ENCODE measurements at regions not wholly inside any gene's neighbourhood (a gene's known extent, or its start where the extent isn't known, plus 50 kb on each side); places are given as distances from the start of the nearest gene placed in this dataset.

DNA sequence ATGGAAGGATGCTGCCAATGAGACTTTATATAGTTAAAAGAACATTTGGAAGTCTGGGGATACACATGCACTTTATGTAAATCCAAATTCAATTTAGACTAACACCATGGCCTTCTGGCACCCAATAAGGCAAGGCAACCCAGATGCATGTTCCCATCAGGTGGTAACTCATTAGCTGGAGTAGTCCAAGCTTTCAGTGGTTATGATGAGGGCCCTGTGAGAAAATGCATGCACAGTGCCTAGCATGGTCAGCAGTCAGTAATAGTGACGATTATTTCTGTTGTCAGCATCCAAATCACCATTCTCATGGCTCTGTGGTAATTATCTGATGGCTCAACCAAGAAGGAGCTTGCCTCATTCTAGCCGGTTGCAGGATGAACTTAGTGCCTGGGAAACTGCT lies 70.3 kb upstream of the CTLA4 start:
- H3K23me2 ChIP-seq (ENCODE audit: low read depth, low read length), result no peaks in the 10 kb centered on the region; the same call in 1 of the 2 replicates
- H4K5ac ChIP-seq (ENCODE audit: insufficient read length, low read depth, low read length), result no peak overlapping the region
- FAIRE-seq, result no peak
- no peak for DNase-seq (ENCODE audit: low read depth in 1 of 2, low spot score in 2 of 2)
- no peak overlapping the region for H2BK120ac ChIP-seq (replicated peaks; ENCODE audit: low read depth, low read length)
- H3K14ac ChIP-seq (ENCODE audit: insufficient read length), result no peak overlapping the region
- no peaks in the 10 kb centered on the region for H3K36me3 ChIP-seq (ENCODE audit: control insufficient read depth in 2 of 4, insufficient read depth in 4 of 4, low read length in 3 of 4)
- H3K4me2 ChIP-seq (ENCODE audit: insufficient read depth in 1 of 2, low read depth in 2 of 2, low read length in 2 of 2), result no peak overlapping the region
- H3K79me1 ChIP-seq (ENCODE audit: low read depth, low read length), result no peaks in the 10 kb centered on the region
- 89% methylated on average over 2 of the region's 2 CpGs; no CpG with 5 or more reads in 1 of the 2 experiments for WGBS, 2 experiments (ENCODE audit: extremely low coverage in 1 of 2, insufficient coverage in 1 of 2, insufficient read length in 1 of 2, insufficient replicate concordance in 2 of 2, low coverage in 1 of 2, low lambda C conversion rate in 2 of 2, missing lambda C conversion rate in 1 of 2)
- H4K8ac ChIP-seq (ENCODE audit: extremely low read depth, insufficient read depth, low read length), result no peak overlapping the region
- H4K91ac ChIP-seq (replicated peaks; ENCODE audit: insufficient read length, low read length), result no peak overlapping the region
- no peak overlapping the region for H3K4ac ChIP-seq (replicated peaks; ENCODE audit: insufficient read length, low read depth, low read length)
- H3K18ac ChIP-seq (ENCODE audit: extremely low read depth, low read length), result no peak overlapping the region
- no peak overlapping the region for H2BK15ac ChIP-seq (ENCODE audit: low read length)
- H2BK20ac ChIP-seq (ENCODE audit: low read length), result no peak overlapping the region
- H3K9ac ChIP-seq (replicated peaks in 1 of 4; ENCODE audit: extremely low read depth in 1 of 4, low read depth in 3 of 4, low read length in 3 of 4), result no peak overlapping the region
- H3K79me2 ChIP-seq (ENCODE audit: control insufficient read depth in 1 of 2, insufficient read depth in 2 of 2, low read length in 2 of 2), result no peaks in the 10 kb centered on the region
- no peak overlapping the region for H3K27ac ChIP-seq (ENCODE audit: low read depth, low read length)
- no peak overlapping the region for H2BK12ac ChIP-seq (ENCODE audit: low read depth, low read length)
- no peaks in the 10 kb centered on the region for H3K4me1 ChIP-seq (replicated peaks in 1 of 4; ENCODE audit: control insufficient read depth in 3 of 4, insufficient read depth in 4 of 4, low read length in 3 of 4)
- no peak overlapping the region for H3K56ac ChIP-seq (replicated peaks; ENCODE audit: insufficient read length, low read depth, low read length)
- H3K27me3 ChIP-seq (replicated peaks in 1 of 4; ENCODE audit: control insufficient read depth in 3 of 4, extremely low read depth in 1 of 4, insufficient read depth in 3 of 4, low read length in 3 of 4), result no peaks in the 10 kb centered on the region
- H3K23ac ChIP-seq (ENCODE audit: insufficient read length), result no peak overlapping the region
- H3K9me3 ChIP-seq (ENCODE audit: insufficient read depth in 2 of 2, low read depth in 1 of 2, low read length in 1 of 2), result no peaks in the 10 kb centered on the region
- ChIA-PET POLR2A (ENCODE audit: partially characterized antibody) (interaction anchor here (0.6 kb wide), 1 partner anchor 128 kb away, joined by 3 read pairs; no protein-coding TSS in a partner anchor), CTCF (ENCODE audit: partially characterized antibody) (interaction anchor here (1.3 kb wide), 1 partner anchor 14 kb away, joined by 3 read pairs; no protein-coding TSS in a partner anchor)
- no peak overlapping the region for H2BK5ac ChIP-seq (ENCODE audit: low read depth, low read length)
- TF ChIP-seq TBP (IDR thresholded peaks at IDR 0.05; ENCODE audit: low read depth, low read length) (no peak), CEBPB (IDR thresholded peaks at IDR 0.05; ENCODE audit: low read depth, low read length) (no peak), SRF (IDR thresholded peaks at IDR 0.05; ENCODE audit: low read depth, low read length) (no peak), ZNF274 (IDR thresholded peaks at IDR 0.05; ENCODE audit: borderline replicate concordance, extremely low read depth, low read length) (no peak), TCF12 (IDR thresholded peaks at IDR 0.05; ENCODE audit: low read depth, low read length) (no peak), GABPA (IDR thresholded peaks at IDR 0.05; ENCODE audit: borderline replicate concordance, insufficient read depth, low read length) (no peak), POU5F1 (IDR thresholded peaks at IDR 0.05; ENCODE audit: low read depth, low read length) (no peak), EGR1 (IDR thresholded peaks at IDR 0.05; ENCODE audit: borderline replicate concordance, low read depth, low read length) (no peak)
- no peak overlapping the region for H3K4me3 ChIP-seq (ENCODE audit: extremely low read depth in 1 of 4, insufficient read depth in 2 of 4, low read depth in 3 of 4, low read length in 4 of 4)
- H2AFZ ChIP-seq (ENCODE audit: low read length), result no peak overlapping the region
- no peak overlapping the region for H2AK5ac ChIP-seq (ENCODE audit: low read depth, low read length)
- no peaks in the 10 kb centered on the region for H4K20me1 ChIP-seq (replicated peaks in 1 of 2; ENCODE audit: control insufficient read depth in 1 of 2, insufficient read depth in 2 of 2, low read length in 2 of 2)

All from H1 (cell line).